ENCODE measurements at regions not wholly inside any gene's neighbourhood (a gene's known extent, or its start where the extent isn't known, plus 50 kb on each side); places are given as distances from the start of the nearest gene placed in this dataset.

DNA sequence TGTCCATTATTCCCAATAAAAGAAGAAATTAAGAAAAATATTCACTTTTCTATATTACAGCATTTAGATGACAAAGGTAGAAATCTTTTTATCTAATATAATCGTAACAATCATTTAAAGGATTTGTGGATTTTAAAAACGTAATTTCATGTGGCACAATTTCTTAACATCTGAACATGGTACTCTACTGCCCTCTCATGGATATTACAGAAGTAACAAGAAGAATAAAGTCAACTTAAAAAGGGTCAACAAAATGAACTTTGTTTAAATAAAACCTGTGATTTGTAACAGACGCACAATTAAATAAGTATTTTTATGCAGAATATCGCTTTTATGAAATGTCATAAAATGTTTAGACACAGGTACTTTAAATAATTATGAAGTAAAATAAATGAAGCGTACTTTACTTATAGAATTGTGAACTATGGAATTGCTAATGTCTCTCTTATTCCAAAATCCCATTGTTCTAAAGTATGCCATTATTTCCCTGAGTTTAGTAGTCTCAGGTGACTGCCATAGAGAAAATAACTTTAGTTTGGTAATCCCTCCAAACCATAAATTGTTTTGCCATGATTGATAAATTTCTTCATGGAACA, 366.8 kb upstream of the ZNF385D start:
- Histone ChIP-seq H3K27ac (ENCODE audit: low read depth) (no peak overlapping the region), H3K4me1 (ENCODE audit: insufficient read depth) (no peaks in the 10 kb centered on the region), H3K4me3 (ENCODE audit: low read depth, low read length) (no peak overlapping the region), H3K36me3 (ENCODE audit: insufficient read depth) (no peaks in the 10 kb centered on the region)
- 29% methylated on average over 5 of the region's 5 CpGs for WGBS
- peak; percentile 18 for DNase-seq (ENCODE audit: extremely low spot score)

DNA sequence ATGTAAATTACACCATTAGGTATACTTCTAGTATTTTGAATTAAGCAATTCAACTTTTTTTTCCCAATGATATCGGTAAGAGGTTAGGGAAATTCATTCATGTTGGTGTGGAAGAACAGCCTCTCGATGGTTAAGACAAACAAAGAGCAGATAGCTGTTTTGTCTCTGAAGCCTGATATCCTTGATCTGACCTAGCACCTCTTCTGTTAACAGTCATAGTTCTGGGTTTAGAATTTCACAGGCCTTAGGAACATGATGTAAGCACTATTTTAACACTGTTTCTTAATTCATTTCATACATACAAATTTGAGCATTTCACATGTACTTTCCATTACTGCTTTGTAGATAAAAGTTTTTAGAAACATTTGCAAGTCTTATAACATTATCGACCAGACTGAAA, 367.5 kb upstream of the ZNF385D start:
- 90% methylated on average over 3 of the region's 3 CpGs for WGBS

DNA sequence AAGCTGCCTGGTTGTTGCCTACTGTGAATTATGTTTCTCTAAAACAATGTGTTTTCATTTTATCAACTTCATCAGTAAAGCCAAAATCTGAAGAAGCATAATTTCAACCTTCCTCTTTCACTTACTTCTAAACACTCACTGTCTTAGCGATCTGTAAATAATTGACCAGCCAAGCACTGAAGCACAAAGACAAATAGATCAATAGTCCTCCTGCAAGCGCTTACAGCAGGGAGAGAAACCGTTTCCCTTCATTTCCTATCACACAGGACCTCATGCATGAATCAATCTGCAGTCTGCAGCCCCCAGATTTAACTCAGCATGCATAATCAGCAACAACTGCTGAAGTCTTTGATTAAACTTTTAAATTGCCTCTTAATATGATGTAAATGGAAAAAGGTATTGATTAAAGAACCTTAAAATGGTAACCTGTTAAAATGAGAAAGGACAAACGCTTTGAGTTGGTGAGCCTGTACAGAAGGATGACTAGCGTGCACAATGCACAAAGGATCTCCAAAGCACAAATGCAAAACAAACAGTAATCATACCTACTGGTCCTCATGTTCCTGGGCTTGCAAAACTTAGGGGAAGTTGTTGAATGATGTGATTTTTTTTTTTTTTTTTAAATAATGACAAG, 370.2 kb upstream of the ZNF385D start:
- Histone ChIP-seq H3K27ac (ENCODE audit: low read depth) (no peak overlapping the region), H3K36me3 (ENCODE audit: insufficient read depth) (no peaks in the 10 kb centered on the region), H3K4me3 (ENCODE audit: low read depth, low read length) (no peak overlapping the region), H3K4me1 (ENCODE audit: insufficient read depth) (no peaks in the 10 kb centered on the region)
- DNase-seq (ENCODE audit: extremely low spot score) = no peak
- WGBS = 75% methylated on average over 5 of the region's 5 CpGs

More for the DNA sequence above, 367.5 kb upstream of the ZNF385D start:
- Histone ChIP-seq H3K4me1 (ENCODE audit: insufficient read depth) (no peaks in the 10 kb centered on the region), H3K27ac (ENCODE audit: low read depth) (no peak overlapping the region), H3K4me3 (ENCODE audit: low read depth, low read length) (no peak overlapping the region), H3K36me3 (ENCODE audit: insufficient read depth) (no peaks in the 10 kb centered on the region)
- no peak for DNase-seq (ENCODE audit: extremely low spot score)

DNA sequence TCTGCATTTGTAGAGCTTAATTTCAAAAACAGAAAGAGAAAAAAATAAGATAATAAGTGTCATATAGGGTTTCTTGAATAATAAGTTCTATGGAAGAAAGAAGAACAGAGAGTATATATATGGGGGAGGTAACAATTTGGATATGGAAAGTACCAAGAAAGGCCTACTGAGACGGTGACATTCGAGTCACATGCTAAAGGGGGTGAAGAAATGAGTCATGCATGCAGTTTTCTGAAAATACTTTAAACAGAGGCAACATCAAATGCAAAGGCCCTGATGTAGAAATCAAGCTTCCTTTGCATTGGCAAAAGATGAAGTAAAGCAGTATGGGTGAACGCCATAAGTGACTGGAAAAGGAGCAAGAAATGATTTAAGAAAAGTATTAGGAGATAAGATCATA, 371.6 kb upstream of the ZNF385D start:
- WGBS = 86% methylated on average over 3 of the region's 3 CpGs
- Histone ChIP-seq H3K27ac (ENCODE audit: low read depth) (no peak overlapping the region), H3K4me1 (ENCODE audit: insufficient read depth) (no peaks in the 10 kb centered on the region), H3K4me3 (ENCODE audit: low read depth, low read length) (no peak overlapping the region), H3K36me3 (ENCODE audit: insufficient read depth) (no peaks in the 10 kb centered on the region)
- no peak for DNase-seq (ENCODE audit: extremely low spot score)

DNA sequence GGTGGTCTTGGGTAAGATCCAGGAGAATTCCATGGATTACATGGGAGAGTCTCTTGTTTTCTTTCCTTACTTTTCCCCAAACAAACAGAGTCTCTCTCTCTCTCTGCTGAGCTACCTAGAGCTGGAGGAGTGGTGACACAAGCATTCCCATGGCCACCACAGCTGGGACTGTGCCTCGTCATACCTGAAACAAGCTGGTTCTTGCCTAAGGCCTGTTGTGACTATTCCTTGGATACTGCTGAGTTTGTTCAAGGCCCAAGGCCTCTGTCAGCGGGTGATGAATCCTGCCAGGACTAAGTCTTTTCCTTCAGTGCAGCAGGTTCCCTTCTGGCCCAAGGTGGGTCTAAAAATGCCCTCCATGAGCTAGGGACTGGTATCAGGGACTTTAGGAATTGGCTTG, 378.1 kb upstream of the ZNF385D start:
- no peak overlapping the region for H3K27ac ChIP-seq (ENCODE audit: low read depth)
- H3K4me3 ChIP-seq (ENCODE audit: low read depth, low read length) = no peak overlapping the region
- WGBS = 93% methylated on average over 2 of the region's 2 CpGs
- DNase-seq (ENCODE audit: extremely low spot score) = no peak
- no peaks in the 10 kb centered on the region for H3K4me1 ChIP-seq (ENCODE audit: insufficient read depth)
- no peaks in the 10 kb centered on the region for H3K36me3 ChIP-seq (ENCODE audit: insufficient read depth)

DNA sequence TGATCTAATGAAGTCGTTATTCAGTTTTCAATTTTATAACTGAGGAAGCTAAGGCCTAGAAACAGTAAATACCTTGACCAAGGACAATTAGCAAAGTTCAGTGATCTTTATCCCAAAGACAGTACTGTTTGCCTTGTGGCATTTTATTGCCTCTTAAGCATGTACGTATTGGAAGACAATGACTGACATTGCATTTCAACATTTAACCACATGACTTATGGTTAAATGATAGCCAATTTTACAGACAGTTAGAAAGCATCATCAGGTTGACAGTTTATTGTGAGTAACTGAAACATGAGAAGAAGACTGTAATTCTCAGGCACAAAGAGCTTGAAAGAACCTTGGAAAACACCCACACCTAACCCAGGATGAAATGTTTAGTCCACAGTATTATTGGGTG, 390.8 kb upstream of the ZNF385D start:
- no peaks in the 10 kb centered on the region for H3K4me1 ChIP-seq (ENCODE audit: insufficient read depth)
- no peak for DNase-seq (ENCODE audit: extremely low spot score)
- no peaks in the 10 kb centered on the region for H3K36me3 ChIP-seq (ENCODE audit: insufficient read depth)
- no peak overlapping the region for H3K4me3 ChIP-seq (ENCODE audit: low read depth, low read length)
- WGBS = 73% methylated on average over 2 of the region's 2 CpGs
- H3K27ac ChIP-seq (ENCODE audit: low read depth) = no peak overlapping the region

DNA sequence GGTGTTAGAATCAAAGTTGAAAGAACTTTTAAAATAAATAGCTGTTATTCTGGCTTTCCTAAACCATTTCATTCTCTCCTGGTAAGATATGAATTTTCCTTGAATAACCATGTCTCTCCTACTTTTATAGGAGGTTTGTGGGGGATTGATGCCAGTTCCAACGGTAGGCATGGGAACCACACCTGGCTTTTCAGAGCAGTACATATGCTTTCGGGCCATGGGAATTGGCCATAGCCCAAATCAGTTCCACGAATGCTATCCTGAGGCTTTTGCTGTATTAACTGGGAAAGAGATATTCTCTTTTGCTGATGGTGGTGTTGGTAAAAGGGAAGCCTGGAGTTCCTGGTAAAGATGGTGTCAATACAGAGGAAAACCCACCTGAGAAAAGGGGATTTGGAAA, 396.2 kb upstream of the ZNF385D start:
- WGBS = 92% methylated on average over 3 of the region's 3 CpGs
- DNase-seq (ENCODE audit: extremely low spot score) = no peak
- Histone ChIP-seq H3K36me3 (ENCODE audit: insufficient read depth) (no peaks in the 10 kb centered on the region), H3K4me3 (ENCODE audit: low read depth, low read length) (no peak overlapping the region), H3K4me1 (ENCODE audit: insufficient read depth) (no peaks in the 10 kb centered on the region), H3K27ac (ENCODE audit: low read depth) (no peak overlapping the region)

DNA sequence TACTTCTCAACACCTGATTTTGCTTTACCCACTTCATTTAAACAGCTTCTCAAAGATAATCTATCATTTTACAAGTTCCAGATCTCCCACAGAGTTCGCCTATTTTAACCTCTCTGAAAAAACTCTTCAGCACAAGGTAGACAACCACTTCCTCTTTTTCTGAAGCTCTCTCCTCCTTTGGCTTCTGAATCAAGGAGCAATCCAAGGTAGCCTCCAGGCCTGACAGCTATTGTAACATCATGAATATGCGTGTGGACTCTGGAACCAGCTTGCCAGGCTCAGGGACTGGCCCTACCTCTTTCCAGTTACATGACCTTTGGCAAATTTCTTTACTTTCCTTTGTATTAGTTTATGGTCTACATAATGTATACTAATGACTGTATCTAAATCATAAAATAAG, 405.9 kb upstream of the ZNF385D start:
- Histone ChIP-seq H3K27ac (ENCODE audit: low read depth) (no peak overlapping the region), H3K4me3 (ENCODE audit: low read depth, low read length) (no peak overlapping the region), H3K36me3 (ENCODE audit: insufficient read depth) (no peaks in the 10 kb centered on the region), H3K4me1 (ENCODE audit: insufficient read depth) (no peaks in the 10 kb centered on the region)
- no peak for DNase-seq (ENCODE audit: extremely low spot score)
- WGBS = 79% methylated on average over 2 of the region's 2 CpGs

DNA sequence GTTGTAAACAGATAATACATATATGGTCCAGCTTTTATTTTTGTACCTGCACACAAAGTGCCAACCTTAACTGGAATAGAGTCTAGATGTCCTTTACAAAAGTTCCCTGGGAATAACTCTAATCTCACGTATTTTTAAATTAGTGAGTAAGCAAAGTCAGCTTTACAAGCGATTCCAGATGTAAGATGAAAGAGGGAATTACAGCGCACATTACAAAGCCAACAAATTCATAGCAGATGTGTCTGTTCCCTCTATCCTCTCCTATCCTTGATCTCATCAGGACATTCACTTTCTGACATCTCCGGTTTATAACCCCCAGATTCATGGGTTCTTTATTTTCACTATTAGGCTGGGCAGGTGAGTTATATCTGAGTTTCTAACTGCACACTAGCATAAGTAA, 406.8 kb upstream of the ZNF385D start:
- H3K4me3 ChIP-seq (ENCODE audit: low read depth, low read length) = no peak overlapping the region
- H3K4me1 ChIP-seq (ENCODE audit: insufficient read depth) = no peaks in the 10 kb centered on the region
- 84% methylated on average over 4 of the region's 4 CpGs for WGBS
- no peak for DNase-seq (ENCODE audit: extremely low spot score)
- no peaks in the 10 kb centered on the region for H3K36me3 ChIP-seq (ENCODE audit: insufficient read depth)
- no peak overlapping the region for H3K27ac ChIP-seq (ENCODE audit: low read depth)

DNA sequence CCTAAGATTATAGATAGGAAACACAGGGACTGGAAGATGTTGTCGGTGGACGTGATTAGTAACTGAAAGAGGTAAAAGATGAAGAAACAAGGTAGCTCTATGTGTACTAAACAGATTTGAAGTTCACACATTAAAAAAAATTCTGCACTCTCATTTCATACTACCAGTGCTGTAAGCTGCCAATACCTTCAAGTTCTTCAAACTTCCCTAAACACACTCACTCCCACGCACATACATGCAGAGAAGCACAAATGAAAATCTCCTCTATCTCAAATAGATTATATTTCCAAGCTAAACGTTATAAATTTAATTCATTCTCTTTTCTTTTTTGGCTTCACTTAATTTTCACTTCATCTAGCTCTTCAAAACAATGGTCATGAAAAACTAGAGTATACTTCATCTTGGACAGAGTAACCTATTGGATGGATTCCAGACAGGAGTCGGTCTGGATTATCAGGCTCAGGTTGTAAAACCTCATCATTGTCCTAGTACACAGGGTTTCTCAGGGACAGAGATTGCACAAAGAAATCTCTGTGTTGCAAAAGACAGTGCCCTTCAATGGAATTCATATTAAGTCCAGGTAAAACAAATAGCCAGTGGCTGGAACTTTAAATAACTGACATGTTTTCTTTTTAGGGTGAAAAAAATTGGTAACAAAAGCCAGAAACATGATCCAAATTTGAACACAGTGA, 408.1 kb upstream of the ZNF385D start:
- no peak for DNase-seq (ENCODE audit: extremely low spot score)
- 62% methylated on average over 5 of the region's 5 CpGs for WGBS
- H3K4me1 ChIP-seq (ENCODE audit: insufficient read depth) = no peaks in the 10 kb centered on the region
- no peaks in the 10 kb centered on the region for H3K36me3 ChIP-seq (ENCODE audit: insufficient read depth)
- no peak overlapping the region for H3K4me3 ChIP-seq (ENCODE audit: low read depth, low read length)
- H3K27ac ChIP-seq (ENCODE audit: low read depth) = no peak overlapping the region

DNA sequence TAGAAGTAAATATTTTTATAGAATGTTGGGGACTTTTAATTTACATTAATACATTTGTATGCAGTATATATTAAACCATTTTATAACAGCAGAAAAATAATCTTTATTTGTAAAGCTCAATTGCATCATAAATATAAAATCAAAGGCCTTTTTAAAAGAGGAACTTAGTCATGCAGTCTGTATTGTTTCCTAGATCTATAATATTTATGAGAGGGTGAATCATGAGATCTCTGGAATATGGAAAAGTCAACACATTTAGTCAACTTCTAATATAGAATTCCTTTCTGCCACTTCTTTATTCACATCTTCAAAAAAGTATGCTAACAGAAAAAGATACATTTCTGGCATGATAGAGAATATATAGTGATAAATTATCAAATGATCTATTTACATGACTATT, 410.3 kb upstream of the ZNF385D start:
- Histone ChIP-seq H3K4me1 (ENCODE audit: insufficient read depth) (no peaks in the 10 kb centered on the region), H3K27ac (ENCODE audit: low read depth) (no peak overlapping the region), H3K36me3 (ENCODE audit: insufficient read depth) (no peaks in the 10 kb centered on the region), H3K4me3 (ENCODE audit: low read depth, low read length) (no peak overlapping the region)
- no peak for DNase-seq (ENCODE audit: extremely low spot score)

DNA sequence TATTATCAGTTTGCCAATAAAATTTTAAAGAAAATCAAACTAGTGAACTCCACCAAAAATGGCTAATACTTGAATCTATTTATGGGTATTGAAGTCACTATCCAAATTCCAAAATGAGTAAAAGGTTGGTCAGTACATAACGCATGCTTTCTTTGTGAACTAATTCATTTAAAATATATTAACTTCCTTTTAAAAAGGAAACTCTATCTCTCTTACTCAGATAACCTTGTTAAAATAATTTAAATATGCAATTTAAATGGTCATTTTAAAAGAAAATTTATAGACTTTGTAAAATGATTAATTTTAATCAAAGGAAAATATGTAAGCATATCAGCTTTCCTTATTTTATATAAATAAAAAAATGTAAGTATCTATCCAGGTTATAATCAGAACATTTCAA, 419.4 kb upstream of the ZNF385D start:
- H3K36me3 ChIP-seq (ENCODE audit: insufficient read depth) = no peaks in the 10 kb centered on the region
- no peak for DNase-seq (ENCODE audit: extremely low spot score)
- H3K27ac ChIP-seq (ENCODE audit: low read depth) = no peak overlapping the region
- no peaks in the 10 kb centered on the region for H3K4me1 ChIP-seq (ENCODE audit: insufficient read depth)
- H3K4me3 ChIP-seq (ENCODE audit: low read depth, low read length) = no peak overlapping the region
- WGBS = 94% methylated on average over 1 of the region's 1 CpG

DNA sequence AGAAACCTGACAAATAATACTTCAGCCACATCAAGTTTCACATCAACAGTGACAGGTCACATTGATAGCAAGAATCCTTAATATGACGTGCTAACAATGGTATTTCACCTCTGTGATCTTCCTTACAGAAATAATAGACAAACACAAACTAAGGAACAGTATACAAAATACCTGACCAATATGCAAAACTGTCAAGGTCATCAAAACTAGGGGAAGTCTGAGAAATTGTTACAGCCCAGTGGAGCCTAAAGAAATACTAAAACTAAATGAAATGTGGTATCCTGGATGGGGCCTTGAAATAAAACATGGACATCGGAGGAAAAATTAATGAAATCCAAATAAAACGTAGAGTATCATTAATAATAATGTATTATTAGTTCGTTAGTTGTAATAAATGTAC, 422.0 kb upstream of the ZNF385D start:
- Histone ChIP-seq H3K36me3 (ENCODE audit: insufficient read depth) (no peaks in the 10 kb centered on the region), H3K4me1 (ENCODE audit: insufficient read depth) (no peaks in the 10 kb centered on the region), H3K27ac (ENCODE audit: low read depth) (no peak overlapping the region), H3K4me3 (ENCODE audit: low read depth, low read length) (no peak overlapping the region)
- 93% methylated on average over 4 of the region's 4 CpGs for WGBS
- no peak for DNase-seq (ENCODE audit: extremely low spot score)

DNA sequence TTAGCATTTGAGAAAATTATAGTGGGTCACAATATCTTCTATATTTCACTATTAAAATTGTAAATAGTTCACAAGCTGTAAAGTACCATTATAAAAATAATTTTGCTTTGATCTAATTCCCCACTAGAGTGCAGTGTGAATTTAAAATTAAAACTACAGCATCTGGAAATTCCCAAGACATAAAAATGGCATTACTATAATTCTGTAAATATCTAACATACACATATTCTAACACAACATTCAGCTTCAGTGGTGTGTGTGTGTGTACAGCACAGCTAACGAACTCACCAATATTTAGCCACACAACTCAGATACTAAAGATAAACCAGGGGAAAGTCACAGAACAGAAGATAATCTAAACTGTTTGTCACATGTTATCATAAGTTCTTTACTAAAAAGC, 424.9 kb upstream of the ZNF385D start:
- 15% methylated on average over 1 of the region's 1 CpG for WGBS
- Histone ChIP-seq H3K4me3 (ENCODE audit: low read depth, low read length) (no peak overlapping the region), H3K4me1 (ENCODE audit: insufficient read depth) (no peaks in the 10 kb centered on the region), H3K27ac (ENCODE audit: low read depth) (no peak overlapping the region), H3K36me3 (ENCODE audit: insufficient read depth) (no peaks in the 10 kb centered on the region)
- no peak for DNase-seq (ENCODE audit: extremely low spot score)
